ENCODE measurements at regions not wholly inside any gene's neighbourhood (a gene's known extent, or its start where the extent isn't known, plus 50 kb on each side); places are given as distances from the start of the nearest gene placed in this dataset.

DNA sequence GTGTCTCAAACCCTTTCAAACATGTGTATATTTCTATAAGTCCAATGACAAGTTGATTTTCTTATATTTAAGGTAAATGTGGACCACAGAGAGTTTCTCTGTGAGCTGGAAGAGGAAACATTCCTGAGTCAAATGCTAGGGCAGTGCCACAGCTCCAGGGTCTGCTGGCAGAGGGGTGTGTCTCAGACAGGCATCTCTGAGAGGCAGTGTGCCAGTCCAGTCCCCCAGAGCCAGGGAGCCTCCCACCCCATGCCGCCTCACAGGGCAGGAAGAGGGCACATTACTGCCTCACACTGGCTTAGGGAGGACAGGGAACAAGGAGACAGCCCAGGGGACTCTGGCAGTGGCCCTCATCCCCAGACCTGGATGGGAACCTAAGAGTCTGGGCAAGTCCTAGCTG lies 120.2 kb downstream of the TENT4A start:
- no peak for DNase-seq

DNA sequence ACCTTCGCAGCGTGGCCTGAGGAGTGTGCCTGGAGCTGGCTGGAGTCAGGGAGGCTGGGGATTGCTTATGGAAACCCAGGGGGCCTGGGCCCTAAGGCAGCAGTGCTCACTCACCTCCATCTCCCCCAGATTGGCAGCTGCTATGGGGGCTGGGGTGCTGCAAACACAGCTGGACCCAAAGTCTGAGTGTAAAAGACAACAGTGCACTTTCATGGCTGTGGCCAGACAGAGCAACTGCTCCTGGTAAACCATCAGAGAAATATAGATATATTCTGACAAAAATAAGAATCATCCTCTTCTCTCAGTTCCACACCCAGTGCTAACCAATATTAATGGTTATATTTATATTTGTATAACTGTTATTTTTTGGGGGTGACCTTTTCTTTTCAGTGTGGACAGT lies 123.9 kb downstream of the TENT4A start:
- no peak for DNase-seq

DNA sequence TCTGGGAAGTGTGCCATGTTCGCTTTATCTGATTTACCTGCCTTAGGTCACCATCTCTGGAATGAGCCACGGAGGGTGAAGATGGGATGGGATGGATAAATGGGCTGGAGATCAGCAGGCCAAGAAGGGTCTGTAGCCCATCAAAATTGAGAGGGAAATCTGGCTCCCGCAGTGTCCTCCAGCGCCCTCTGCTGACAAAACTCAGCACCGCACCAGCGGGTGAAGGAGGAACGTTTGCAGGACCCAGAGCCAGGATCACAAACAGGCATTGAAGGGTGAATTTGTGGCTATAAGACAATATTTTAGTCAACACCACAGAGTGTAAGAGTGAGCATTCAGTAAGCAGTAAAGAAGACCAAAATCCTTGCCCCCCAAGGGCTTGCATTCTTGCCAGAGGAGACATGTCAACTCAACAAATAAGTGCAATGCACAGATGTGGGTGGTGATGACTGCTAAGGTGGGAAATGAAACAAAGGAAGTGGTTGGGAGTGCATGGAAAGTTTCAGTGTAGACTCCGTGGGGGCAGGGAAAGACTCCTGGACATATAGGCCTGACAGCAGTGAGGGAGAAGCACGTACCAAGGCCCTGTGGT lies 124.4 kb downstream of the TENT4A start:
- DNase-seq, result no peak

DNA sequence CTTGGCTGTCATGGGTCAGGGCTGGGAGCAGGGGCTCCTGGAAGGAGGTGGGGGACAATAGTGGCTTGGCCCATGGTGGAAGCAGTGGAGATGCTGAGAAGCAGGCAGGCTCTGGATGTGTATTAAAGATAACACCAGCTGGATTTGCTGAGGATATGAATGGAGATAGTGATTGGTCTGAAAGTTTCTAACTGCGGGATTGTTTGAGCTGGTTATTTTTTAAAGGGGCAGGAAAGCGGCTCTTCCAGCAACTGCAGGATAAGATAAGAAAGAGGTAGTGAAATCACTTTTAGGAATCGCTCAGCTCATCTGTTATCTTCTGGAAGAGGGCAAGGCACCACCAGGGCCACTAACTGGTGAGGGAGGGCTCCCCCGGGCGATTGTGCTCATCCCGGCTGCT lies 125.5 kb downstream of the TENT4A start:
- DNase-seq, result no peak

DNA sequence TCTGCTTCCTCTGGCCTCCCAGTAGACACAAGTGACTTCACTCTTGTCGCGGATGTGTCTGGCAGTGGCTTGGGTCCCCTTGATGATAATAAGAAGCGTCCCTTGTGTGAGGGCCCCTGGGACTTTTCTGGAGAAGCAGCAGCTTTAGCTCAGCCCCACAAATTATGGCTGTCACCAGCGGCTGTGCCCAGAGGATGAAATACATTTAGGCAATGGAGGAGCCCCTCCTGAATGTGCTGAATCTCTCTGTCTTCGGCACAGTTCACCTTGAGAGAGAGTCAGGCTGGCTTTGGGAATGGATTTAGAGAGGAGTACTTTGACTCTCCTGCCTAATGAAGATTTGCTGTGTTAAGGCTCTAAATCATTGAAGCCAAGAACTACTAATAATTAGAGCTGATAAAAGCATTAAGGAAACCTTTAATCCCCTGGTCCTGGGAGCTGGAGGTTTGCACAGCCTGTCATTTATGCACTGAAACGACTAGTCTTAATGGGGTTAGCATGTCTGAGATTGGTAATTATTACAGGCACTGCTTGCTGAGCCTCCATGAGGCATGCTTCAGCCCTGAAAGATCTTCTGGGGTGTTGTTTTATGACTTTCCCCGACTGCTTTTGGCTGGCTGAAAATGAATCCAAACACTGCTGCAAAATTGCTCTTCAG lies 127.0 kb downstream of the TENT4A start:
- DNase-seq, result peak; percentile 98

DNA sequence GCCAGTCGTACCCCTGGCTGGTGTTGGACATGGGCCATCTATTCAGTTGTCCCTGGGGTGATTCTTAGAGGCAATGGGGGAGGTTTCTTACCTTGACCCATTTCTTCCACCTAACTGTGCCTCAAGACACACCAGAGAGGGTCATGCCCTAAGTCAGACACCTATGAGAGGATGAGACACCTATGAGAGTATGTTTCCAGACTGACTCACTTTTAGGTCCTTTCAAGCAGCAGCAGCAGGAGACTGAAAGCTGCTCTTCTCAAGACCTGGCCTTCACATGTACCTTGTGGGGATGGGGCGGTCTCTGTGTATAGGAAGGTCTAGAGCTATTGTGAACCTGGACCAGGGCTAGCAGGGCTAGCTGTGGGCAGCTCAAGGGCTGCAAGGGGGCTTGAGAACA lies 130.1 kb downstream of the TENT4A start:
- no peak for DNase-seq

DNA sequence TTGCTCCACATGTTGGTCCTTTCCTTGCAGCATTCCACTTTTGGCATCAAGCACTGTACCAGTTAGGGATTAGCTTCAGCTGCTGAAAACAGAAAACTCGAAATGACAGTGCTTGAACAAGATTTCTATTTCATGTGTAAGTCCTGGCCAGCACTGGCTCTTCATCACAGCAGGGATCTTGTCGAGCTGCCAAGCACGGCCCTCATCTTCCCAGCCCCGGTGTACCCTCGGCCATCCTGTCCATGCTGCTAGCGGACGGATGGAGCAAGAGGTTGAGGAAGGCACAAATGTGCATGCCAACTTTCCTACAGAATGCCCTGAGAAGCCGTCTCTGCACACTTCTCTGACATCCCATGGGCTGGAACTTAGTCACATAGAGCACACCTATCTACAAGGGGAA lies 130.6 kb downstream of the TENT4A start:
- no peak for DNase-seq

DNA sequence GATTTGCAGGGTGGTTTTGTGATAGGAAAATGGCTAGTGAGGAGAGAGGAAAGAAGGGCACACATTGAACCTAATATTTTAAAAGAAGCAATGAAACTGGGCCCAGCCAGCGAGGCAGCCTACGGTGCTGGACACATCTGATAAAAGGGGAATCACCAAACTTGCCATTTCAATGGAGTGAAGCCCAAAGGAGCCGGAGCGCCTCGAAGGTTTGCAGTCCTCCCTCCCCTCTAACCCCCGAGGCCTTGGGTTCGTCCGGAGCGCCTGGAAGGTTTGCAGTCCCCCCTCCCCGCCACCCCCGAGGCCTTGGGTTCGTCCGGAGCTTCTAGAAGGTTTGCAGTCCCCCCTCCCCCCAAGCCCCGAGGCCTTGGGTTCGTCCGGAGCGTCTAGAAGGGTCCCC lies 132.6 kb downstream of the TENT4A start:
- no peak for DNase-seq

DNA sequence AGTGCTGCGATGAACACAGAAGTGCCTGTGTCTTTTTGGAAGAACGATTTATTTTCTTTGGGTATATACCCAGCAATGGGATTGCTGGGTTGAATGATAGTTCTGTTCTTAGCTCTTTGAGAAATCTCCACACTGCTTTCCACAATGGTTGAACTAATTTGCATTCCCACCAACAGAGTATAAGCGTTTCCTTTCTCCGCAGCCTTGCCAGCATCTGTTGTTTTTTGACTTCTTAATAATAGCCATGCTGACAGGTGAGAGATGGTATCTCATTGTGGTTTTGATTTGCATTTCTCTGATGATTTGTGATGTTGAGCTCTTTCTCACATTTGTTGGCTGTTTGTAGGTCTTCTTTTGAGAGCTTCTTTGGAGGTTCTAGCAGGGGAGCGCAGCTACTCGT lies 134.6 kb downstream of the TENT4A start:
- DNase-seq, result no peak

DNA sequence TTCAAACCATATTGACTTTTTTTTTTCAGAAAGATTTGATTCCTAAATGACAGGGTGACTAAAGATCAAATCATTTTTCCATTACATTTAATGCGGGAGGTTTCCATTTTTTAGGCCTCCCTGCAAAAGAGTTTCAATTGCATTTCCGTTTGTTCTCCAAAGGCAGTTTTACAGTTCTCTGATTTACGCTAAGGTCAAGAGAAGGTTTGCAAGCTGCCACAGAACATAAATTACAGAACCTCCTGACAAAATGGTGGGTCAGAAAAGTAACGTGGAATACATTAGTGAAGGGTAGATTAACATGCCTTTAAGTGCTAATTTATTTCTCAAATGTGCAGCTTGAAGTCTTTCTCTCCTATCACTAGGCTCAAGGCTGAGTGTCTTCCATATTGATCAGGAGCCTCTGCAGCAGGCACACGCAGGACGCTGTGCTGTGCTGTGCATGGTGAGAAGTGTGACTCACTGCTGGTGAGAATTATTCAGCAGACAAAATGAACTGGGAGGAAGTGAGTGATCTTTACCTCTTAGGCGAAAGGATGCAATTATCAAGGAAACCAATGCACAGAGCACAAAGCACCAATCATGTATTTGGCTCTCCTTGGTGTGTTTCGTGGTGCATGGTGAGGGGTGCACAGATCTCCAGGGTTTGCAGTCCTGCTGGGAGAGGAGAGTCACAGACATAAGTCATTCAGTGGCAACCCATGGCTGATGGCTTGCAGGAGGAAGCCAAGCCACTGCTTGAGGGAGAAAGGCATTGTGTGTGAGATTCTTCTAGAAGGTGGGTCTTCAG lies 136.3 kb downstream of the TENT4A start:
- no peak for DNase-seq

DNA sequence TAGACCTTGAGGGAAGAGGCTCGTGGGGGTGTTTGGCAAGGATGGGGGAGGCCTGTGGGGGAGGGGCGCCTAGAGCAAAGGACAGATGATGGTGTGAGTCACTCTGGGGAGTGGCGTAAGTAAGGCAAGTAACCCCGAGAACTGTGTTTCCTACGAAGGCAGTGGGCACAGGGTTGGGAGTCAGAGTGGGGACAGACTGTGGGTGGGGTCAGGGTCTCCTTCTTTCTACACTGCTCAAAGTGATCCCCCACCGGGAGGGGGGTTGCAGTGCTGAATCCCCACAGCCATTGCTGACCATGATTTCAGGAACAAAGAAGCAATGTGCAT lies 136.8 kb downstream of the TENT4A start:
- no peak for DNase-seq

DNA sequence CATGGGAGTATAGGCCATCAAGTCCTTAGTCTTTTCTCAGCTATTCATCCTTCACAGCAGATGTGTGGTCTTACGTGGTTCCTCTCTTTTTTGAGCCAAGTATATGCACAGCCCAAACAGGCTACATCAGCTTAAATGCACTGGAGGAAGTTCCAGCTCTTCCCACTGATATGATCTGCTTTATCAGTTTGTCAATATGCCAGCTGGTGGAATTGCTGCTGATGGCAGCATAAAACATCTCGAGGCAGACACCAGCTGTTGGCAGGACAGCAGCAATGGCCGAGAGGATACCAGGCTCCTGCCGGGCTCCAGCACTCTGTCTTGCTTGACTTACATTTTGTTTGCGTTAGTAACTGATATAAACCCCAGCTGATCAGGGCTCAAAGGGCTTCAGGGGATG lies 143.4 kb downstream of the TENT4A start:
- DNase-seq, result peak; percentile 52

DNA sequence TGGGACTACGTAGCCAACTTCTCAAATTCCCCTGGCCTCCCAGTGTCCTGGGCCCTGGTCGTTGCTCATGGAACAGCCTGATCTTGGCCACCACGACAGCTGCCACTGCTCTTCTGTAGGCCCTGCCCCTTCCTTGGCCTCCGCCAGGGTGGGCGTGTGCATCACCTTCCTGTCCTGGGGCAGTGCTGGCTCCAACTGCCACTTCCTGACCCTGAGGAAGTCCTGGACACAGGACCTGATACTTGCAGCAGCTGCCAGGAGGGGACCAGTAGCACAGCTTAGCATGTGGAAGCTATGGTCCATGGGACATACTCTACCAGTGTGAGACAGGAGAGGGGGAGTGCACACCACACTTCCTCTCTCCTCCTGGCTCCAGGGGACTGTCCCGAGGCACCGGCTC lies 145.2 kb downstream of the TENT4A start:
- DNase-seq, result peak; percentile 55

DNA sequence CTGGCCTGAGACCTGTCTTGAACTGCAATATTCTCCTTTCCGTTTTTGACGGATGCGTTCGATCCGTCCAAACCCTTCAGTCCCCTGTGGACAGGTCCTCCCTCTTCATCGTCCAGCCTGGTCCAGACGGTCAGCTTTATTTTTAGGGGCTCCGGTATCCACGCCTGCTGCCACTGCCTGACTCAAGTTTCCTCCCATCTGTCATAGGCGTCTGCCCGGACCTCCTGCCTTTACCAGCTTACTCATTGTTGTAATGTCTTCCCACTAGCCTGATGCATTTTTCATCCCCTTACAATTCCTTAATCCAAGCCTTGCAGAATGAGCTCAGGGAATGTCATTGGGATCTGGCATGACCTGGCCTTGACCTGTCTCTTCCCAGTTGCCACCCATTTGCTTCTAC lies 145.8 kb downstream of the TENT4A start:
- DNase-seq, result peak; percentile 91

DNA sequence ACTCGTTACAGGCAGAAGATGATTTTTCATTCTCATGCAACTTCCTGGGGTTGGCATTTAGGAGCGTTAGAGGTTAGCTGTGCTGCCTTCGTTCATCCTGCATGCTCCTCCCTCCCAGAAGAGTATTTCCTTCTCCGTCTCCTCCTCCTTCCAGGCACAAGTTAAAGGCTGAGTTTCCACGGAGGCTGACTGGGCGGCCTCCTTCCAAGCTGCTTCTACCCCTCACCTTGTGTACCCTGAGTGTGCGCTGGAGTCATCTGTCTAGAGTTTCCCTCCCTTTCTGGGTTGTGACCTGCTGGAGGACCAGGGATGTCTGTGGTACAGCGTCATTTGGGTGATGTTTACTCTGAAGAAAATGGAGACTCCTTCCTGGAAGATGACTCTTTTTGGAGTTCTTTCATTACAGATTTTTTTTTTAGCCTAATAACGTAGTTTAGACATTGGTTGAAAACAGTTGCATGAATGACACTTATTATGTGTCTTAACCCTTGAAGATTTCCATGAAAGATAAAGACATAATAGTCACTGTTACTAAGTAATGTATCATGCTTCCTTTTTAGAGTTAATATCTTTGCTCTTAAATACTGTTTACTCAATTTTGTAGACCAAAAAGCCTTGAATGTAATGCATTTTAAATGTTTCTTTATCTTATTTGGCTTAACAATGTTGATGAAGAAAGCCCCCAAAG lies 146.9 kb downstream of the TENT4A start:
- DNase-seq, result peak; percentile 76

DNA sequence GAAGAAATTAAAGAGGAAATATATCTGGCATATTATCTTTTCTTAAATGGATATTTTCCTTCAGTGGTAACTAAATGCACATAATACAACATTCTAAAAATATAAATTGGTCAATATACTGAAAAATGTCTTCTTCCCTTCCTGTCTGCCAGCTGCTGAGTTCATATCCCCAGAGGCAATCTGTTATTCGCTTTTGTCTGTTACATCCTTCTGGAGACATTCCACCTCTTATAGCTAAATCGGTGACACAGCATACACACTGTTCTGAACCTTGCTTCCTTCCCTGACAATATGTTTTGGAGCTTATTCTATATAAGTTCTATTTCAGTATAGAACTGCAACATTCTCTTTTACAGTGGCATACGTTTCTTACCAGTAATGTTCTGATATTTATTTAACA lies 147.8 kb downstream of the TENT4A start:
- no peak for DNase-seq

DNA sequence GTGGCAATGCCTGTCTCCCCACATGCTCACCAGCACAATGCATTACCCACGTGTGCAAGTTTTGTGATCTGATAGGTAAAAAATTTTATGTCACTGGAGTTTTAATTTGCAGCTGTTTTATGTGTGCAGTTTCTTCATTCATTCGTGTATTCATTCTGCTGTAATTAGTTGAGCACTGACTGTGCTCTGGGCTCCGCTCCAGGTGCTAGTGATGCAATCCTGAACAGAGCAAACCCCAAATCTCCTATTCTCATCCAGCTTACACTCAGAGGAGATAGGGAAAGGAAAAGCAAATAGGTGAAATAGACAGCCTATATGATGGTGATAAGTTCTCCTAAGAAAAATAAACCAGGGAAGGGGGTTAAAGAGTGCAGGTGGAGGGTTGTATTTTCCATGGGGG lies 148.4 kb downstream of the TENT4A start:
- DNase-seq, result no peak

DNA sequence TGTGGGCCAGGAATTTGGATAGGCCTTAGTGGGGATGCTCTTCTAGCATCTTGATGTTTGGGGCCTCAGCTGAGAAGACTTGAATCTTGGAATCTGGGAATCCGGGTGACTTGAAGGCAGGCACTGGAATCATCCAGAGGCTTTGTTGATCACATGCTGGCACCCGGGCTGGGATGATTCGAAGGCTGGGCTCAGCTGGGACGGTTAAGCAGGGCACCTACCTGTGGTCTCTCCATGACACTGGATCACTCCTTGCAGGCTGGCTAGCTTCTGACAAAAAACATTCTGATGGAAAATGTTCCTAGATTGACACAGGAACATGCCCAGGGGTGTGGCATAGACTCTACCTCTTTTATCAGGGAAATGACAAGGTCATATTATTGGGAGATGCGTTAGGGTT lies 149.1 kb downstream of the TENT4A start:
- DNase-seq, result no peak

DNA sequence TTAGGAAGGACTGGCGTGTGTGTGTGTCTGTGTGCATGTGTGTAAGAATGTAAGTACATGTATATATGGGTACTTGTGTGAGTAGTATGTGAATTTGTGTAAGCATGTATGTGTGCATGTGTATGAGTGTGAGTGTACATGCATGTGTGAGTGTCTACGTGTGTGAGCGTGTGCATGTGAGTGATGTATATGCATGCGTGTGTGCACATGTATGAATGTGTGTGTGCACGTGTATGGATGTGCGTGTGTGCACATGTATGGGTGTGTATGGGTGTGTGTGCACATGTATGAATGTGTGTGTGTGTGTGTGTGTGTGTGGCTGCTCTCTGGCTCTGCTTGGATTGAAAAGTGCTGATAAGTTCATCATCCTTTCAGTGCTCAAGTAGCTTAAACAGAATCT lies 154.5 kb downstream of the TENT4A start:
- DNase-seq, result no peak

DNA sequence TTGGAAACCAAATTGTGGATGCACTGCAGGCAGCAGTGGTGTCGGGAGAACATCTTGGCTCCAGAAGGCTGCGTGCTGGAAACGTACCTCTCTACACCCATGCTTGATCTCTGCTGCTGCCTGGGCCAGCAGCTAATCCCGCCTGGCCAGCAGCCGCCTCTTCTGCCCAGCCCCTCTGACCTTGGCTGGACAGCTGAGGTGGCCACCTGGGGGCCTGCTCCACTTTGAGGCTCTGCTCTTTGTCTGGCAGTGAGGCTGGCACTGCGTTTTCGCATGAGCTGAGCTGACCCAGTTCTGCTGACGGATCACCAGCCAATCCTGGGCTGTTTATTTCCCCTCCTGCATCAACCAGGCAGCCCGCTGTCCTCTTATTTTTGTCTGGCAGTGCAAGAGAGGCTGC lies 154.9 kb downstream of the TENT4A start:
- no peak for DNase-seq

DNA sequence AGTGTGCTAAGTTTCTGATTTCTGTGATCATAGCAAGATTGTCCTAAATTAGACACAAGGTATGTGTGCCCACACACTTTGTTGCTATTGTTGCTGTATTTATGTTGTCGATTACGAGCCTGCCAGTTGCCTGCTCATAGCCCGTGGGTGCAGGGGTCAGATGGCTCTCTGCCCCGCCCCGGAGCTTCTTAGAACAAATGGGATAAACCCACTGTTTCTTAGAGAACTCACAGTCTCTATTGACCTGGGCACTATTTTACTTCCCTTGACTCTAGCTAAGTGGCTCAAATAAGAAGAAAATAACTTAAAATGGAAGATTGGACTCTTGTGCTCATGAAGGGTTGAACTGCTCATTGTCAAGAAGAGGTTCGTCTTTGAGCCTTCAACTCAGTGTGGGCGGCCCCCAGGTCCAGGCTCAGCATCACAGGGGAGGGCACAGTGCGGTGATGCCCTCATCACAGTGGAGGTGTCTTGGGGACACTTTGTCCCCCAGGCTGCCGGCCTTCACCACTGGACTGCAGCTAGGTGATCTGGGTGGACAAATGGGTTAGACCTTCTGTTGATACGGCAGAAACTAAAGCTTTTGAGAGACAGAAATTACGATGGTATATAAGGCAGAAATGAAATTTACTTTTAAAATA lies 155.5 kb downstream of the TENT4A start:
- DNase-seq, result peak; percentile 26

DNA sequence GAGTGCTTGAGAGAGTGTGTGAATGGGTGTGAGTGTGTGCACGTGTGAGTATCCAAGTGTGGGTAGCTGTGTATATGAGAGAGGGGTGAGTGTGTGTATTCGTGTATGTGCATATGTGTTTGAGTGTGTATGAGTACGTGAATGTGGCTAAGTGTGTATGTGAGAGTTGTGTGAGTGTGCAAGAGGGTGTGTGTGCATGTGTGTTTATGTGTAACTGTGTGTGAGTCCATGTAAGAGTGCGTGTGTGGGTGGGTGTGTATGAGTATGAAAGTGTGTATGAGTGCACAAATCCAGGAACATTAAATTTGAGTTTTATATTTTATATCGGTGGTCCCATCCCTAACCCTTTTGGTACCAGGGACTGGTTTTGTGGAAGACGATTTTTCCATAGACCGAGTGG lies 156.4 kb downstream of the TENT4A start:
- no peak for DNase-seq

DNA sequence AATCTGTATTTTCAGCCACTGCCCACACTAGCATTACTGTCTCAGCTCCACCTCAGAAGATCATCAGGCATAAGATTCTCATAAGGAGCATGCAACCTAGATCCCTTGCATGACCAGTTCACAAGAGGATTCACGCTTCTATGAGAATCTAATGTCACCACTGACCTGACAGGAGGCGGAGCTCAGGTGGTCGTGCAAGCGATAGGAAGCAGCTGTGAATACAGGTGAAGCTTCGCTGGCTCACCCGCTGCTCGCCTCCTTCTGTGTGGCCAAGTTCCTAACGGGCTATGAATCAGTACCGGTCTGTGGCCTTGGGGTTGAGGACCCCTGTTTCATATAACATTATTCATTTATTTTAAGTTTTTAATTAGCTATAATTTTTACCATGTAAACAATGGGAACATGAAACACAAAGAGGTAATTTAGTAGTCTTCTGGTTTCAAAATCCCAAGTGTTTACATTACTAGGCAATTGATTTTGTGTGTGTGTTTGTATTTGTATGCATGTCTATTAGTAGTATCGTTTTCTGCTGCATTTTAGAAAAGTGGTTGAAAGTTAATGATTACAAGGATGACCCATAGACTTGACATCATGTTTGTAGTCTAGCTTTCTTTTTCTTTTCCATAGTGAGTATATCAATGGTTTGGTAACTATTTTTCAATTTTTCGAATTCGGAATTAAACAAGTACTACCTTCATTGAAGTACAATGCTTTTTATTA lies 159.4 kb downstream of the TENT4A start:
- DNase-seq, result no peak
